Trophoblast cell (in vitro differentiated cells and primary cell): ENCODE measurements at regions not wholly inside any gene's neighbourhood (a gene's known extent, or its start where the extent isn't known, plus 50 kb on each side); places are given as distances from the start of the nearest gene placed in this dataset.
"Not testable (repeated sequence)": the region's sequence is repeated elsewhere in the genome, so short reads cannot be mapped to it uniquely, and the experiment has no call there.

Experiments used
- DNase-seq, 2 donors: peaks; one replicate each; pipeline ENCODE4 v3.0.0-alpha.2; 2016
- H2AFZ ChIP-seq: 2 replicates; pipeline ENCODE4 v1.6.1; 2013; ENCODE audit warnings: low read length, moderate library complexity, mild to moderate bottlenecking; ENCODE audit not compliant: insufficient read depth, poor library complexity
- H2AK5ac ChIP-seq: 2 replicates; pipeline ENCODE4 v1.6.1; 2013; ENCODE audit warnings: mild to moderate bottlenecking, low read length
- H2BK120ac ChIP-seq: 2 replicates; pipeline ENCODE4 v1.6.1; 2013; ENCODE audit warnings: low read length, mild to moderate bottlenecking, moderate library complexity; ENCODE audit not compliant: insufficient read depth, poor library complexity
- H2BK12ac ChIP-seq: 2 replicates; pipeline ENCODE4 v1.6.1; 2013; ENCODE audit warnings: mild to moderate bottlenecking, low read length, moderate library complexity
- H2BK5ac ChIP-seq: 2 replicates; pipeline ENCODE4 v1.6.1; 2013; ENCODE audit warnings: low read length, low read depth, moderate library complexity, mild to moderate bottlenecking; ENCODE audit not compliant: poor library complexity
- H3K14ac ChIP-seq: 2 replicates; pipeline ENCODE4 v1.6.1; 2013; ENCODE audit warnings: mild to moderate bottlenecking, low read length
- H3K18ac ChIP-seq: 2 replicates; pipeline ENCODE4 v1.6.1; 2013; ENCODE audit warnings: mild to moderate bottlenecking, low read length
- H3K23ac ChIP-seq: 2 replicates; pipeline ENCODE4 v1.6.1; 2013; ENCODE audit warnings: low read length
- H3K27ac ChIP-seq: 2 replicates; pipeline ENCODE4 v1.5.1; 2013; ENCODE audit warnings: low read depth, mild to moderate bottlenecking, inconsistent platforms, low read length, moderate library complexity
- H3K27me3 ChIP-seq: 2 replicates; pipeline ENCODE4 v1.6.1; 2013; ENCODE audit warnings: inconsistent platforms, mild to moderate bottlenecking, low read length, moderate library complexity; ENCODE audit not compliant: insufficient read depth
- H3K36me3 ChIP-seq, 2 experiments: 1 replicate in 1 of 2; 2 replicates in 1 of 2; pipeline ENCODE4 v1.6.1; 2013; ENCODE audit warnings: low read length in 2 of 2, mild to moderate bottlenecking in 2 of 2, moderate library complexity in 1 of 2; ENCODE audit not compliant: insufficient read depth in 2 of 2, control insufficient read depth in 1 of 2
- H3K4ac ChIP-seq: 2 replicates; pipeline ENCODE4 v1.6.1; 2013; ENCODE audit warnings: low read depth, mild to moderate bottlenecking, low read length, moderate library complexity
- H3K4me1 ChIP-seq, 2 experiments: 1 replicate in 1 of 2; 2 replicates in 1 of 2; pipeline ENCODE4 v1.6.1; 2013; ENCODE audit warnings: low read length in 2 of 2, mild to moderate bottlenecking in 2 of 2, moderate library complexity in 1 of 2; ENCODE audit not compliant: insufficient read depth in 2 of 2, control insufficient read depth in 1 of 2
- H3K4me2 ChIP-seq: 2 replicates; pipeline ENCODE4 v1.6.1; 2013; ENCODE audit warnings: inconsistent platforms, mild to moderate bottlenecking, low read length, moderate library complexity
- H3K4me3 ChIP-seq: 2 replicates; pipeline ENCODE4 v1.5.1; 2013; ENCODE audit warnings: mild to moderate bottlenecking, low read depth, low read length, inconsistent platforms
- H3K79me1 ChIP-seq: one replicate; pipeline ENCODE4 v1.6.1; 2013; ENCODE audit warnings: low read length
- H3K79me2 ChIP-seq: 2 replicates; pipeline ENCODE4 v1.6.1; 2013; ENCODE audit warnings: low read length, mild to moderate bottlenecking; ENCODE audit not compliant: control insufficient read depth, insufficient read depth, poor library complexity
- H3K9ac ChIP-seq: 2 replicates; pipeline ENCODE4 v1.6.1; 2013; ENCODE audit warnings: mild to moderate bottlenecking, low read length
- H3K9me3 ChIP-seq: 2 replicates; pipeline ENCODE4 v1.6.1; 2013; ENCODE audit warnings: low read depth, mild to moderate bottlenecking, control low read depth, inconsistent platforms, low read length; ENCODE audit not compliant: insufficient read depth
- H4K12ac ChIP-seq: 2 replicates; pipeline ENCODE4 v1.6.1; 2013; ENCODE audit warnings: low read depth, mild to moderate bottlenecking, low read length, moderate library complexity
- H4K8ac ChIP-seq: 2 replicates; pipeline ENCODE4 v1.6.1; 2013; ENCODE audit warnings: low read depth, mild to moderate bottlenecking, low read length, moderate library complexity
- H4K91ac ChIP-seq: one replicate; pipeline ENCODE4 v1.6.1; 2013; ENCODE audit warnings: low read depth, mild to moderate bottlenecking, low read length, moderate library complexity
- WGBS: extraction: QIAGEN DNeasy Blood & Tissue Kit; methylation state at CpG from one replicate; pipeline ENCODE4 v1.1.7; 2013; ENCODE audit warnings: missing lambda C conversion rate; ENCODE audit not compliant: insufficient read length, insufficient coverage; ENCODE audit errors: extremely low coverage; 5-methylcytosine and 5-hydroxymethylcytosine counted together

- Histone ChIP-seq H2BK120ac (no peak overlapping the region), H3K4me1 (no peaks in the 10 kb centered on the region), H3K79me1 (no peaks in the 10 kb centered on the region), H4K8ac (no peak overlapping the region), H3K4me3 (no peak overlapping the region), H4K12ac (no peak overlapping the region), H3K27ac (no peak overlapping the region), H3K18ac (no peak overlapping the region), H2BK12ac (no peak overlapping the region), H3K27me3 (no peaks in the 10 kb centered on the region), H2BK5ac (no peak overlapping the region), H3K9me3 (no peaks in the 10 kb centered on the region), H3K9ac (no peak overlapping the region), H3K4ac (no peak overlapping the region), H3K36me3 (no peaks in the 10 kb centered on the region), H3K4me2 (no peak overlapping the region), H3K14ac (no peak overlapping the region), H4K91ac (no peak overlapping the region), H3K23ac (no peak overlapping the region), H3K79me2 (no peaks in the 10 kb centered on the region), H2AFZ (no peak overlapping the region), H2AK5ac (no peak overlapping the region)
- DNase-seq, result no peak
- no CpG with 5 or more reads among the region's 1 CpG for WGBS
These were observed 182.0 kb upstream of the C1orf87 start for GRCh38 chr1:60255565-60255964.

DNA sequence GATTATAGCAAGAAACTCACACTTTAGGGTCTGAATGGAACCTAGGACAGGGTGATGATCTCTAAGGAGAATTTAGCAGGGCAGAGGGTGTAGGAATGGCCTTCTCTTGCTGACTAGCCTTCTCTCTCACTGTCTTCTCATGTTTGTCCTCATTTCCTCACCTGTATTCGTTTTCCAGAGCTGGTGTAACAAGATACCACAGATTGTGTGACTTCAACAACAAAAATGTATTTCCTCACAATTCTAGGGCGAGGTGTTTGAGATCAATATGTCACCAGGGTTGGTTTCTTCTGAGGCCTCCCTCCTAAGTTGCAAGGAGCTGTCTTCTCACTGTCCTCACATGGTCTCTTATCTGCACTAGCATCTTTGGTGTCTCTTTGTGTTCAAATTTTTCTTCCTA, 177.9 kb upstream of the C1orf87 start:
- Histone ChIP-seq H3K79me1 (no peaks in the 10 kb centered on the region), H4K91ac (no peak overlapping the region), H3K23ac (no peak overlapping the region), H3K36me3 (no peaks in the 10 kb centered on the region), H3K4me3 (no peak overlapping the region), H2AK5ac (no peak overlapping the region), H3K27me3 (no peaks in the 10 kb centered on the region), H2BK12ac (no peak overlapping the region), H3K4ac (no peak overlapping the region), H4K12ac (no peak overlapping the region), H3K79me2 (no peaks in the 10 kb centered on the region), H3K9ac (no peak overlapping the region), H2AFZ (no peak overlapping the region), H3K27ac (no peak overlapping the region), H3K18ac (no peak overlapping the region), H3K9me3 (no peaks in the 10 kb centered on the region), H3K4me2 (no peak overlapping the region), H2BK120ac (no peak overlapping the region), H2BK5ac (no peak overlapping the region), H3K14ac (no peak overlapping the region), H3K4me1 (no peaks in the 10 kb centered on the region), H4K8ac (no peak overlapping the region)
- WGBS, result no CpG with 5 or more reads among the region's 2 CpGs
- DNase-seq, result no peak

GRCh38 chr1:60247467-60247866, 173.9 kb upstream of the C1orf87 start:
- not testable (repeated sequence) for H3K36me3 ChIP-seq, DNase-seq, H3K4me2 ChIP-seq, H2AK5ac ChIP-seq, H4K8ac ChIP-seq, H3K9ac ChIP-seq, H3K23ac ChIP-seq, H3K18ac ChIP-seq, H3K4me3 ChIP-seq, H2BK5ac ChIP-seq, H3K79me2 ChIP-seq, H4K91ac ChIP-seq, H3K27me3 ChIP-seq, H3K79me1 ChIP-seq, H3K4ac ChIP-seq, H2AFZ ChIP-seq, H2BK120ac ChIP-seq, H3K4me1 ChIP-seq, H2BK12ac ChIP-seq, H3K9me3 ChIP-seq, H3K27ac ChIP-seq, H4K12ac ChIP-seq, H3K14ac ChIP-seq
- no CpG with 5 or more reads among the region's 1 CpG for WGBS

DNA sequence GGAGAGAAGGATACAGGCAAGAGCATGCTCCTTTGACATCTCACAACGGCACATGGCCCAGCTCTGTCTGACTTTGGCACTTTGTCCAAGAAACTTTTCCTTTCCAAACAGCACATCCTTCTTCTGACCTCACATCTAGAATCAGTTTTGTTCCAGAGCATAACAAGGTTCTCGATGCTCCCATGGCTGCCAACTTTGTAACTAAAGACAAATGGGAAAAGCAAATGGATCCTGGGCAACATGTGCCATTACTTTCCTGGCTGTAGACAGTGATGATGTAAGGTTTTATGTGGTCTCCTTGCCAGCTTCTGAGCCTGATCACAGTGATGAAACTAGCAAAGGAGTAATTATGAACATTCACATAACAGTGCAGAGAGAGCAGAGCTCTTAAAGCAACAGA, 171.8 kb upstream of the C1orf87 start:
- H4K12ac ChIP-seq, result no peak overlapping the region
- no peak overlapping the region for H3K4me2 ChIP-seq
- no peak overlapping the region for H2AK5ac ChIP-seq
- DNase-seq, result no peak
- no peaks in the 10 kb centered on the region for H3K4me1 ChIP-seq
- no peak overlapping the region for H2BK5ac ChIP-seq
- H3K18ac ChIP-seq, result no peak overlapping the region
- no peaks in the 10 kb centered on the region for H3K79me1 ChIP-seq
- H3K27me3 ChIP-seq, result no peaks in the 10 kb centered on the region
- H3K27ac ChIP-seq, result no peak overlapping the region
- no peak overlapping the region for H2BK12ac ChIP-seq
- H2BK120ac ChIP-seq, result no peak overlapping the region
- no peaks in the 10 kb centered on the region for H3K79me2 ChIP-seq
- H4K8ac ChIP-seq, result no peak overlapping the region
- H3K36me3 ChIP-seq, result no peaks in the 10 kb centered on the region
- H4K91ac ChIP-seq, result no peak overlapping the region
- no peak overlapping the region for H3K23ac ChIP-seq
- no peaks in the 10 kb centered on the region for H3K9me3 ChIP-seq
- no peak overlapping the region for H3K14ac ChIP-seq
- no peak overlapping the region for H2AFZ ChIP-seq
- no CpG with 5 or more reads among the region's 2 CpGs for WGBS
- H3K9ac ChIP-seq, result no peak overlapping the region
- no peak overlapping the region for H3K4ac ChIP-seq
- no peak overlapping the region for H3K4me3 ChIP-seq

DNA sequence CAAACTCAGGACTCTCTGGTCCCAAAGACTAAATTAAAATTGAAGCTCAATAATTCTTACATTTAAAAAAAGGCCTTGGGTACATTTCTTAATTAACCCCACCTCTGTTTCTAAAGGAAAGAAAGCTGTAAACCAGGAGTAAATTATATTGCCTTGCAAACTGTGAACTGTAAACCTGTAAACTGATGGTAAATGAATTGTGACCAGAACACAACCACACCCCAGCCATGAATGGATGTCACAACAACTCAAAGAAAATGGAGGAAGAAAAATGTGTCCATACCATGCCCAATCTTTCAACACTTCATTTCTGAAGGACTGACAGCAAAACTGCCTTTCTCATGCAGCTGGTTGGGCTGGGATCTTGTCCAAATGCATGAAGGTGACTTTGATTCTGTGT, 171.3 kb upstream of the C1orf87 start:
- Histone ChIP-seq H3K9ac (no peak overlapping the region), H2BK120ac (no peak overlapping the region), H3K4me3 (no peak overlapping the region), H3K23ac (no peak overlapping the region), H3K4ac (no peak overlapping the region), H2AFZ (no peak overlapping the region), H3K36me3 (no peaks in the 10 kb centered on the region), H2BK12ac (no peak overlapping the region), H3K27me3 (no peaks in the 10 kb centered on the region), H3K79me2 (no peaks in the 10 kb centered on the region), H3K4me1 (no peaks in the 10 kb centered on the region), H4K91ac (no peak overlapping the region), H3K27ac (no peak overlapping the region), H2BK5ac (no peak overlapping the region), H3K4me2 (no peak overlapping the region), H2AK5ac (no peak overlapping the region), H3K18ac (no peak overlapping the region), H3K14ac (no peak overlapping the region), H3K79me1 (no peaks in the 10 kb centered on the region), H4K12ac (no peak overlapping the region), H3K9me3 (no peaks in the 10 kb centered on the region), H4K8ac (no peak overlapping the region)
- no peak for DNase-seq
